SK-N-DZ (cell line): ENCODE measurements at regions not wholly inside any gene's neighbourhood (a gene's known extent, or its start where the extent isn't known, plus 50 kb on each side); places are given as distances from the start of the nearest gene placed in this dataset.

Experiments used
- DNase-seq: peaks from one replicate; pipeline ENCODE4 v3.0.0-alpha.2; 2015; ENCODE audit warnings: low spot score

DNA sequence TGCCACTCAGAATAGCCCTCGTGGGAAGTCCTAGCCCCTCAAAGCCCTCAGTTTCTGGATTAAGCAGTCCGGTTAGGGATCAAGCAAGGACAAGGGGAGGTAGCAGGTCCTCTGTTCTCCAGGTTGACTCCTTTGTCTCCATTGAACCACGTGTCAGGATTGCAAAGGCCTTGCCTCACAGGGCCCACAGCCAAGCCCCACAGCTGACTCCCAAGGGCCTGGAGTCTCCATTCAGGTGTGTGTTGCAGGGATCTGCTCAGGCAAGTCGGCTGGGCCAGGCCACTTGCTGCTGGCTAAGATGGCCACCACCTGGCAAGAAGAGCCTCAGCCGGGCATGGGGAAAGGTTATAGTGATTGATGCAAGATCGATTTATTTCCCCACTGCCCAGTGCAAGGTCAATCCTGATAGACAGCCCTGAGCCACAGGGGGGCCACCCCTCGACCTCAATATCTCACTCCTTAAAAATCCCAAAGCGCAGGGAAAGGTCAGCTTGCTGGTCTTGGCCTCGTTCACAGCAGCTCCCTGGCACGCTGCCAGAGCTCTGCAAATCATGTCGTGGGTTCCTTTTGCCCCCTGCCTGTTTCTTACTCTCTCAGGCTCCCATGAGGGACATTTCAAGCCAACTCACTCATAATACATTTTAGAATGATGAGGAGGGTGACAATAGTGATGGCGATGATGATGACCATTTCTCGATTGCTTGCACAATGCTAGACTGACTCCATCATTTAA lies 75.9 kb downstream of the EDN3 start:
- no peak for DNase-seq

DNA sequence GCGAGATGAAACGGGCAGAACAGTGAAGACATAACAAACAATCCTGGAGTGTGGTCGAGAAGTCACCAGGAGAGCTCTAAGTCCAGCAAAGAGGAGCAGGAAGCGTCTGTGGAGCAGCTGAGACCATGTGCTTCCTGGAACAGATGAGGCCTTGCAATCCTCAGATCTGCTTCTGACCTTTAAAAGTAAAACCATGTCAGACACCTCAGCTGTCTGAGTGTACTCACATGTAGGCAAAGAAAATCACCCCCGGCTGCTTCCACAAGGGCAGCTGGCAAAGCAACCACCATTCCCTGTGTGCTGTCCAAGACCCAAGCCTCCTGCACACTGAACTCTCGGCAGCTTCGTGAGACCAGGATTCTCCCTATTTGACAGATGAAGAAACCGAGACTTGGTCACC lies 76.6 kb downstream of the EDN3 start:
- DNase-seq, result no peak

DNA sequence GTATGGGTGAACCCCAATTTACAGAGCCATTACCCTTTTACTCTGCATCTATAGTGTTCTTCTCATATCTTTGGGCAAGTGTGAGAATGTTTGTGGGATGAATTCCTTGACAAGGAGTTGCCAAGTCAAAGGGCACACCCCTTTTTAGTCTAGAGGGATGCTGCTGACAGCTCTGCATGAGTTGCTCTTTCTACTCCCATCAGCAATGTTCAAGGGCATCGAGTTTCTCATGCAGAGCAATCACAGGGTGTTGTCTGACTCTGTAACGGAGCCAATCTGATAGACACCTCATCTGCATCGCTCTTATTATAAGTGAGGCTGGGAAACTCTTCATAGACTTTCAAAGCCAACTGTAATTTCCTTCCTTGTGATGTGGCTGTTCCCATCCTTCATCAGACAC lies 77.4 kb downstream of the EDN3 start:
- DNase-seq, result no peak

DNA sequence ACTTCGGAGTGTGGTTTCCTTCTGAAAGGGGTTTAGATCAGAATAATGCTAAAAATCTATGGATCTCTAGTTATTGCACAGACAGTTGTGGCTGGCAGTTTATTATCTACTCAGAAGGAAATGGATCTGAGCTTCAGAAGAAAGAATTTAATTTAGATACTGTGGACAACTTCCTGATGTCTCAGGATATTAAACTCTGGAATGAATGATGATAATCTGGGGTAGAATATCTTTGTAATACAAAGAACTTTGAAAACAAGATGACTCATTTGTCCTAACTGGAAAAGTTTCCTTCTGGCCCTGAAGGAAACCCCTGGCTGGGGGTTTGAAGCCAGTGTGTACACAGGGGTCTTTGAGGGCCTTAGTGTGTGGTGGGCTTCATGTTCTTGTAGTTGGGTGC lies 78.0 kb downstream of the EDN3 start:
- no peak for DNase-seq

DNA sequence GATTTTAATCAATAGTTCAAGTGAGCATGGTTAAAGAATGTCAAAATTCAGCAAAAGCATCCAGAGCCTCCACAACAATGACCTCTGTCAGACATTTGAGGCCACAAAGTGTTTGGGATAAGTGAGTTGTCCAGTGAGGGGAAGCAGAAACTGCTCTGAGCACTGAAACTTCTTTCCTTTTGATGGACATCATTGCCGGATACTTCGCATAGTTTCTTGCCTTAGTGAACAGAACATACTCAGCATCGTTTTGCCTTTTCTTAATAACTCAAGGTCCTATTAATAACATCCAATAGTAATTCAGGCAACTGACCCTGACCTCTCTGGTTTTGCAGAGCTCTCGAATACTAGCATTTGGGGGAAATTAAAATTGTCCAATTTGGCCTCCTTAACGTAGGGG lies 78.6 kb downstream of the EDN3 start:
- DNase-seq, result no peak

- no peak for DNase-seq
Observed at GRCh38 chr20:59381689-59382088, 81.3 kb downstream of the EDN3 start.

- no peak for DNase-seq
Observed at GRCh38 chr20:59382157-59382725, 81.8 kb downstream of the EDN3 start.

- no peak for DNase-seq
Observed at GRCh38 chr20:59382907-59383306, 82.5 kb downstream of the EDN3 start.

DNA sequence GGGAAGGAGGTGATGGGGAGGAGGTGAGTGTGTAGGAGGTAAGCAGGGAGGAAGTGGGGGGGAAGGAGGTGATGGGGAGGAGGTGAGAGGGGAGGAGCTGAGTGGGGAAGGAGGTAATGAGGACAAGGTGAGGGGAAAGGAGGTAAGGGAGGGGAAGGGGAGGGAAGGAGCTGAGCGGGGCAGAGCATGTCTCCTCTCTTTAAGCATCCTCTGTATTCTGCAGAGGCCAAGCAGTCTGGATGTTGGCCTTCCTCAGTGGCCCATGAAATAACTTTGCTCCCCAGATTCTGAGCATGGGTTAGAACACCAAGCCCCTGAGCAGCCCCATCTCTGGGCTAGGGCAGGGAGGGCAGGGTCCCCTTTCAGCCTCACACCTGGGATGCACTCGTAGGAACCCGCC lies 84.6 kb downstream of the EDN3 start:
- DNase-seq, result no peak

- no peak for DNase-seq
Observed at GRCh38 chr20:59385480-59385879, 85.1 kb downstream of the EDN3 start.

DNA sequence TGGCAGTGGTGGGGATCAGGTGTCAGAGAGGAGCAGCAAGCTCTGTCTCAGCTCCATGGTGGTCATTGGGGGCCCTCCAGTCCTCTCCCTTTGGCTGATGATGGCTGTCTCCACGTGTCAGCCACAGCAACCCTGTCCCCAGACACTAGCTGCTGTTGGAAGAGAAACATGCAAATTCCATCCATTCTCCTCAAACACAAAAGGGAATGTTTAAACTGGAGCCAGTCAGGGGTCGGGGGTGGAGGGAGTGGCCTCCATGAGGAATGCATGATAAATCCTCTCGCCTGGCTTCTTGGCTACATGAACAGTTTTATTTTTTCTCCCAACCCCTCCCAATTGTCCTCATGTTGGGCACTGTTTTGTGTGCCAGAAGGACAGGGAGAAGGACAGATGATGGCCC lies 86.4 kb downstream of the EDN3 start:
- no peak for DNase-seq

- no peak for DNase-seq
Observed at GRCh38 chr20:59387891-59388290, 87.5 kb downstream of the EDN3 start.

DNA sequence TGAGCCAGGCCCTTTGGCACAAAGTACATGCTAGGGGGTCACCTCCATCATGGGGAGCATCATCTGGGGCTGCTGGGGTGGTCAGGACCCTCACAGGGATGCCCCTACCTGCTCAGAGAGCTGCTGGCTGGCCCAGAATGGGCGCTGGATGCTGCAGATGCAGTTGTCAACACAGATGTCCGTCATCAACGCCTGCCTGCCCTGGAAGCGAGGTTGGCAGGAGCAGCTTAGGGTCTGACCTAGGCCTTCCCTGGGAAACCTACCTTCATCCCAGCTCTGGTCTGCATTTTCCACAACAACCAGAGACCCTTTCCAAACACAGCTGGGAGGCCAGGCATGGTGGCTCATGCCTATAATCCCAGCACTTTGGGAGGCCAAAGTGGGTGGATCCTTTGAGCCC lies 88.0 kb downstream of the EDN3 start:
- no peak for DNase-seq

DNA sequence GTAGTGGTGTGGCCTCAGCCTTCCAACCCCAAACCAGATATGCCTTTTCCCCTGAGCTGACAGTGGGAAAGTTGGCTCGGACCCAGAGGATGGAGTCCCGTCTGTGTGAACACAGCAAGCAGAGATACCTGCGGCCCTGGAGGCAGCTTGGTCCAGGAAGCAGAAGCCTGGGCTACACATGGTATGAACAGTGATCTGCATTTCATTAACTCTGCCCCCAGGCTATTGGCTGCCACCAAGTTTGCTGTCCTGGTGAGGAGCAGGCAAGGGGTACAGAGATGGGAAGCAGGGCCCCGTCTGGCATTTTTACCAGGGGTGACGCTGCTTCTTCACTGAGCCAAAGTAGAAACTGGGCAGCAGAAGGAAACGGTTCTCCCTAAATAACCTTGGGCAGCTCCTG lies 90.0 kb downstream of the EDN3 start:
- DNase-seq, result no peak

GRCh38 chr20:59391975-59392374 lies 91.6 kb downstream of the EDN3 start:
- no peak for DNase-seq

DNA sequence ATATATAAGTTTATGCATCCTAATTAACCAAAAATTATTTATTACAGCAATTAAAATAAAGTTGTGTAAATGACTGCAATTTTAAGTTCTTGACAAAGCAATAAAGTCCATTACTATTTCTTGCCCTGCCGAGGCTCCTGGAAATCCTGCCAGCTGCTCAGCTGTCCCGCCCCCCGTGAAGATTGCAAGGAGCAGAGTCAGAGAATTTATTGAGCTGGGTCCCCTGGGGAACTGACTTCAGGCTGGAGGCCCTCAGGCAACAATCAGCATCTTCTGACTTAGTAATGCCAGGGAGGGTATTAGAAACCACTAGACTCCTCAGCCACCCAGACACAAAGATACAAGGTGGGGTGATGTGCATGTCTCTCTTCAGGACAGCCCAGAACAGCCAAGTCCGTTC lies 92.3 kb downstream of the EDN3 start:
- no peak for DNase-seq

GRCh38 chr20:59393142-59393541 lies 92.7 kb downstream of the EDN3 start:
- DNase-seq, result no peak

DNA sequence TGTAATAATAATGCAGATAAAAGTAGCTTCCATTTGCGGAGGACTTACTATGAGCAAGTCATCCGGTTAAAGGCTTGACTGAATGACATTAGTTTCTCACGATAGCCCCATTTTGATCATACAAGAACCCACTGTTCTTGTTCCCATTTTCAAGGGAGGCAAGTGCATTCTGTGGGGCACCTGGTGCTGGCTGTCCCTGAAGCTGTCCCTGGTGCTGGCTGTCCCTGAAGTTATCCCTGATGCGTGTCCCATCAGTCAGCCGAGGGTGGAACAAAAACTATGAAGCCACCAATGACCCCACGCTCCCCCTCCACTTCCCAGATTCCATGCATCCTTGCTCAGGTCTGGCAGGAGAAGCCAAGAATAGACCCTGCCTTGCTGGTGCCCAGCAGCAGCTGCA lies 95.3 kb downstream of the EDN3 start:
- DNase-seq, result no peak

DNA sequence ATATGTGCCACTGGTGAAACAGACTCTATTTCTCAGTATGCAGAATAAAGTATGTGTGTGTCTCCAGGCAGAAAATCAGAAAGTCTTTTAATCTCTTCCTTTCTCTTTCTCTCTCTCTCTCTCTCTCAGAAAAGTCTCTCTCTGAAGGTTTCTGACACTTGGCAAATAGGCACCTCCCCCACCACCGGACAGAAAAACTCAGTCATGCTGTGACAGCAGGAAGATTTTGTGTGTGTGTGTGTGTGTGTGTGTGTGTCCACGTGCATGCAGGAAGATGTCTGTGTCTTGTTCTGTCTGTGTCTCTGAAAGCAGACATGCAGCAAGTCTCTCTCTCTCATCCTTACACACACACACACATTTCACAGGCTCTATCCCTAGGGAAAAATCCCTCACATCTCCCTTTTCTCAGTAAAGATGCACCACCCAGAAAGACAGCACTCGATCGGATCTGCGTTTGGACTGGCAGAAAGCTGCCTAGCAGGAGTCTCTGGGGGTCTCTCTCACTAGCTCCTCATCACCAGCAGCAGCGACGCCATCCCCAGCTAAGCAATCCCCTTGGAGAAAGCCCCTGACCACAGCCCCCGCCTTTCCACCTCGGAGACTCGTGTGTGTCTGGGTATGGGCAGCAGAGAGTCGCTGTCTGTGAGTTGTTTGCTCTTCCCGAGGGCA lies 98.3 kb downstream of the EDN3 start:
- no peak for DNase-seq

- no peak for DNase-seq
Observed at GRCh38 chr20:59399426-59400099, 99.2 kb downstream of the EDN3 start.

- DNase-seq, result no peak
Observed at GRCh38 chr20:59400708-59401107, 100.3 kb downstream of the EDN3 start.

DNA sequence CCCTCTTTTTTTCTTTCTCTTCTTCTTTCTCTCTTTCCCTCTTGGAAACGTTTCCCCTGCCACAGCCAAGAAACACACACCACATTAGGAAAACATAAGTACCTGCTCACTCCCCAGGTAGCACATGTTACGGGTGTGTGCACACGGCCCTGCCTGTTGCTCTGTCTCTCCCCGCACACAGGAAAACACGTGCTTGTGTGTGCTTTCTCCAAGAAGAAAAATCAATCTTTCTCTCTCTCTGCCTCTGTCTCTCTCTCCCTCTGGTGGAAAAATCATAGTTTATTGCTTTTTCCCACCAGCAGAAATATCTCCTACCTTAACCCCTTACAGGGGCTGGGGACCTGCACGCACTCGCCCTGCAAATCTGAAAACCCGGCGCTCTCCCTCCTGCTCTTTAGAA lies 102.3 kb downstream of the EDN3 start:
- DNase-seq, result no peak
